Tibial nerve (tissue), 4 donors: ENCODE measurements at regions not wholly inside any gene's neighbourhood (a gene's known extent, or its start where the extent isn't known, plus 50 kb on each side); places are given as distances from the start of the nearest gene placed in this dataset.

ENCODE experiments used
- DNase-seq, 2 donors: peaks; one replicate each; pipeline ENCODE4 v3.0.0-alpha.2; 2019; ENCODE audit warnings: low spot score in 2 of 2
- H3K27ac ChIP-seq, 4 donors: fragments of 200-600 bp; sonication (generic) in 3 of 4; one replicate each; pipeline ENCODE4 v1.5.1; 2017 to 2019; ENCODE audit warnings: mild to moderate bottlenecking in 1 of 4
- H3K27me3 ChIP-seq, 2 donors: fragments of 200-600 bp; sonication (generic) in 1 of 2; one replicate each; pipeline versions ENCODE4 v1.5.1 to v1.6.0; 2017 to 2019
- H3K36me3 ChIP-seq, 3 donors: fragments of 200-600 bp; sonication (generic); one replicate each; pipeline ENCODE4 v1.5.1; 2018 to 2019
- H3K4me1 ChIP-seq, 4 donors: fragments of 200-600 bp; sonication (generic) in 3 of 4; one replicate each; pipeline ENCODE4 v1.5.1; 2017 to 2019
- H3K4me3 ChIP-seq, 4 donors: fragments of 200-600 bp; sonication (generic) in 3 of 4; one replicate each; pipeline ENCODE4 v1.5.1; 2017 to 2019; ENCODE audit warnings: mild to moderate bottlenecking in 1 of 4, moderate library complexity in 1 of 4
- H3K9me3 ChIP-seq, 4 donors: fragments of 200-600 bp; sonication (generic) in 3 of 4; one replicate each; pipeline ENCODE4 v1.5.1; 2017 to 2019
- CTCF ChIP-seq, 5 experiments: fragments of 200-600 bp in 3 of 5; fragments of 450-650 bp in 2 of 5; sonication (generic) in 3 of 5; IDR thresholded peaks; one replicate each; pipeline ENCODE4 v1.5.1; 2016 to 2019; ENCODE audit warnings: antibody characterized with exemption in 5 of 5, mild to moderate bottlenecking in 3 of 5, moderate library complexity in 2 of 5
- EP300 ChIP-seq, 2 donors: sonication (generic); formaldehyde crosslinking; IDR thresholded peaks; one replicate each; pipeline ENCODE4 v1.6.1; 2017; ENCODE audit warnings: antibody characterized with exemption in 2 of 2, mild to moderate bottlenecking in 1 of 2
- POLR2A ChIP-seq, 2 donors: fragments of 450-650 bp; IDR thresholded peaks; one replicate each; pipeline ENCODE4 v1.6.1; 2017; ENCODE audit warnings: antibody characterized with exemption in 2 of 2, mild to moderate bottlenecking in 2 of 2, moderate library complexity in 2 of 2
- WGBS, 2 donors: methylation state at CpG; one replicate each; pipeline ENCODE4 v1.1.5; 2018; 5-methylcytosine and 5-hydroxymethylcytosine counted together

GRCh38 chr17:70618641-70619040 lies 449.3 kb downstream of the KCNJ2 start:
- H3K4me1 ChIP-seq = no peaks in the 10 kb centered on the region
- 49 to 58% methylated on average over 4 of the region's 4 CpGs for WGBS, 2 donors
- no peak for DNase-seq
- no peak overlapping the region for H3K4me3 ChIP-seq
- H3K36me3 ChIP-seq = no peaks in the 10 kb centered on the region
- no peaks in the 10 kb centered on the region for H3K9me3 ChIP-seq
- H3K27ac ChIP-seq = no peak overlapping the region
- H3K27me3 ChIP-seq = no peaks in the 10 kb centered on the region
- TF ChIP-seq EP300 (IDR thresholded peaks at IDR 0.05) (no peak), POLR2A (IDR thresholded peaks at IDR 0.05) (no peak), CTCF (IDR thresholded peaks at IDR 0.05) (no peak)

- TF ChIP-seq CTCF (IDR thresholded peaks at IDR 0.05) (no peak), EP300 (IDR thresholded peaks at IDR 0.05) (no peak), POLR2A (IDR thresholded peaks at IDR 0.05) (no peak)
- WGBS, 2 donors = 49 to 52% methylated on average over 5 of the region's 5 CpGs
Measured at GRCh38 chr17:70621566-70621965, 452.2 kb downstream of the KCNJ2 start.

GRCh38 chr17:70622368-70623260 lies 453.3 kb downstream of the KCNJ2 start:
- no peak for DNase-seq
- H3K27me3 ChIP-seq = no peaks in the 10 kb centered on the region
- TF ChIP-seq CTCF (IDR thresholded peaks at IDR 0.05) (peak in 4 of 5 experiments; percentile 17 to 36 (median 24)), EP300 (IDR thresholded peaks at IDR 0.05) (no peak)
- no peak overlapping the region for H3K27ac ChIP-seq
- 46 to 48% methylated on average over 12 of the region's 12 CpGs for WGBS, 2 donors
- H3K36me3 ChIP-seq = no peaks in the 10 kb centered on the region
- H3K4me3 ChIP-seq = no peak overlapping the region
- no peaks in the 10 kb centered on the region for H3K4me1 ChIP-seq
- H3K9me3 ChIP-seq = no peaks in the 10 kb centered on the region

More at GRCh38 chr17:70621566-70621965, 452.2 kb downstream of the KCNJ2 start:
- H3K36me3 ChIP-seq = no peaks in the 10 kb centered on the region
- H3K27ac ChIP-seq = no peak overlapping the region
- H3K9me3 ChIP-seq = no peaks in the 10 kb centered on the region
- H3K4me1 ChIP-seq = no peaks in the 10 kb centered on the region
- no peaks in the 10 kb centered on the region for H3K27me3 ChIP-seq
- no peak overlapping the region for H3K4me3 ChIP-seq
- DNase-seq = no peak

GRCh38 chr17:70624211-70624610 lies 454.9 kb downstream of the KCNJ2 start:
- H3K27ac ChIP-seq = no peak overlapping the region
- no peaks in the 10 kb centered on the region for H3K4me1 ChIP-seq
- DNase-seq = no peak
- no peaks in the 10 kb centered on the region for H3K36me3 ChIP-seq
- no peaks in the 10 kb centered on the region for H3K9me3 ChIP-seq
- H3K27me3 ChIP-seq = no peaks in the 10 kb centered on the region
- no peak overlapping the region for H3K4me3 ChIP-seq
- TF ChIP-seq POLR2A (IDR thresholded peaks at IDR 0.05) = no peak
- no peak for TF ChIP-seq CTCF (IDR thresholded peaks at IDR 0.05)
- no peak for TF ChIP-seq EP300 (IDR thresholded peaks at IDR 0.05)

GRCh38 chr17:70629902-70630301 lies 460.6 kb downstream of the KCNJ2 start:
- Histone ChIP-seq H3K27me3 (no peaks in the 10 kb centered on the region), H3K4me1 (no peaks in the 10 kb centered on the region), H3K36me3 (no peaks in the 10 kb centered on the region), H3K27ac (no peak overlapping the region), H3K9me3 (no peaks in the 10 kb centered on the region), H3K4me3 (no peak overlapping the region)
- TF ChIP-seq CTCF (IDR thresholded peaks at IDR 0.05) = peak in 1 of 5 experiments; percentile 20
- no peak for TF ChIP-seq EP300 (IDR thresholded peaks at IDR 0.05)
- DNase-seq = no peak
- 41 to 43% methylated on average over 4 of the region's 4 CpGs for WGBS, 2 donors
